ENCODE measurements at regions not wholly inside any gene's neighbourhood (a gene's known extent, or its start where the extent isn't known, plus 50 kb on each side); places are given as distances from the start of the nearest gene placed in this dataset.

- 51 to 60% methylated on average over 10 of the region's 10 CpGs for WGBS, 2 donors (ENCODE audit: low coverage in 1 of 2)
- Histone ChIP-seq H3K9me3 (no peaks in the 10 kb centered on the region), H3K27me3 (no peaks in the 10 kb centered on the region), H3K4me3 (no peak overlapping the region), H3K4me1 (no peaks in the 10 kb centered on the region), H3K27ac (no peak overlapping the region), H3K36me3 (no peaks in the 10 kb centered on the region)
- intact Hi-C loops (cut with DNase I; ENCODE audit: low total_unique reads) = no loop called here
- TF ChIP-seq POLR2AphosphoS5 (IDR thresholded peaks at IDR 0.05) = no peak
- DNase-seq = no peak
- in situ Hi-C loops (cut with MboI; ENCODE audit: low pct_ligation_motif_present in 1 of 4, low pct_unique_long_range_greater_than_20kb in 1 of 4, low sequenced_read_pairs in 3 of 4) = no loop called here
Measured at GRCh38 chr1:34627465-34628240, 127.2 kb upstream of the GJB5 start.

GRCh38 chr1:34631126-34631525 lies 123.7 kb upstream of the GJB5 start:
- TF ChIP-seq EP300 (IDR thresholded peaks at IDR 0.05; ENCODE audit: low read depth) (no peak), POLR2A (IDR thresholded peaks at IDR 0.05) (no peak), POLR2AphosphoS5 (IDR thresholded peaks at IDR 0.05) (no peak), CTCF (IDR thresholded peaks at IDR 0.05) (no peak)
- no peaks in the 10 kb centered on the region for H3K36me3 ChIP-seq
- no peak overlapping the region for H3K4me3 ChIP-seq
- no peak for DNase-seq
- in situ Hi-C loops (cut with MboI; ENCODE audit: low pct_ligation_motif_present in 1 of 4, low pct_unique_long_range_greater_than_20kb in 1 of 4, low sequenced_read_pairs in 3 of 4) = no loop called here
- H3K27ac ChIP-seq = no peak overlapping the region
- H3K9me3 ChIP-seq = no peaks in the 10 kb centered on the region
- intact Hi-C loops (cut with DNase I; ENCODE audit: low total_unique reads) = no loop called here
- H3K27me3 ChIP-seq = no peaks in the 10 kb centered on the region
- WGBS, 2 donors (ENCODE audit: low coverage in 1 of 2) = 93 to 100% methylated on average over 1 to 2 of the region's 2 CpGs
- H3K4me1 ChIP-seq = no peaks in the 10 kb centered on the region

GRCh38 chr1:34639701-34640100 lies 115.1 kb upstream of the GJB5 start:
- no peak overlapping the region for H3K27ac ChIP-seq
- in situ Hi-C loops (cut with MboI; ENCODE audit: low pct_ligation_motif_present in 1 of 4, low pct_unique_long_range_greater_than_20kb in 1 of 4, low sequenced_read_pairs in 3 of 4) (no loop called here), intact Hi-C loops (cut with DNase I; ENCODE audit: low total_unique reads) (no loop called here)
- H3K4me3 ChIP-seq = no peak overlapping the region
- no peaks in the 10 kb centered on the region for H3K9me3 ChIP-seq
- no peaks in the 10 kb centered on the region for H3K36me3 ChIP-seq
- no peaks in the 10 kb centered on the region for H3K4me1 ChIP-seq
- 76% methylated on average over 9 of the region's 9 CpGs; no CpG with 5 or more reads in 1 of the 2 donors for WGBS, 2 donors (ENCODE audit: low coverage in 1 of 2)
- no peaks in the 10 kb centered on the region for H3K27me3 ChIP-seq
- DNase-seq = no peak
- TF ChIP-seq CTCF (IDR thresholded peaks at IDR 0.05) = no peak
- no peak for TF ChIP-seq POLR2A (IDR thresholded peaks at IDR 0.05)

GRCh38 chr1:34640654-34641401 lies 114.0 kb upstream of the GJB5 start:
- Histone ChIP-seq H3K27me3 (no peaks in the 10 kb centered on the region), H3K36me3 (no peaks in the 10 kb centered on the region), H3K4me3 (no peak overlapping the region), H3K9me3 (no peaks in the 10 kb centered on the region), H3K4me1 (no peaks in the 10 kb centered on the region), H3K27ac (no peak overlapping the region)
- TF ChIP-seq POLR2A (IDR thresholded peaks at IDR 0.05) (no peak), CTCF (IDR thresholded peaks at IDR 0.05) (no peak), EP300 (IDR thresholded peaks at IDR 0.05; ENCODE audit: low read depth) (no peak), POLR2AphosphoS5 (IDR thresholded peaks at IDR 0.05) (no peak)
- intact Hi-C loops (cut with DNase I; ENCODE audit: low total_unique reads) (no loop called here), in situ Hi-C loops (cut with MboI; ENCODE audit: low pct_ligation_motif_present in 1 of 4, low pct_unique_long_range_greater_than_20kb in 1 of 4, low sequenced_read_pairs in 3 of 4) (no loop called here)
- no peak for DNase-seq
- 54% methylated on average over 10 of the region's 10 CpGs; no CpG with 5 or more reads in 1 of the 2 donors for WGBS, 2 donors (ENCODE audit: low coverage in 1 of 2)
